Spleen (tissue), 11 donors: ENCODE measurements at regions not wholly inside any gene's neighbourhood (a gene's known extent, or its start where the extent isn't known, plus 50 kb on each side); places are given as distances from the start of the nearest gene placed in this dataset.
"Not testable (repeated sequence)": the region's sequence is repeated elsewhere in the genome, so short reads cannot be mapped to it uniquely, and the experiment has no call there.

Experiments
- DNase-seq: peaks from one replicate; pipeline ENCODE4 v3.0.0-alpha.2; 2020
- H3K27ac ChIP-seq, 8 donors: fragments of 200-600 bp; sonication (generic) in 7 of 8; 1 replicate in 4 of 8; 2 replicates in 4 of 8; pipeline versions ENCODE4 v1.5.0 to v1.8.0; 2016 to 2021; ENCODE audit warnings: inconsistent platforms in 4 of 8, mild to moderate bottlenecking in 4 of 8, moderate library complexity in 1 of 8
- H3K27me3 ChIP-seq, 7 donors: fragments of 200-600 bp; sonication (generic) in 6 of 7; replicated peaks in 1 of 7; 1 replicate in 4 of 7; 2 replicates in 3 of 7; pipeline versions ENCODE4 v1.5.0 to v1.8.0; 2016 to 2021; ENCODE audit warnings: inconsistent platforms in 3 of 7, mild to moderate bottlenecking in 1 of 7
- H3K36me3 ChIP-seq, 6 donors: fragments of 200-600 bp; sonication (generic) in 5 of 6; 1 replicate in 4 of 6; 2 replicates in 2 of 6; pipeline versions ENCODE4 v1.5.0 to v1.8.0; 2016 to 2021; ENCODE audit warnings: inconsistent platforms in 2 of 6
- H3K4me1 ChIP-seq, 6 donors: fragments of 200-600 bp; sonication (generic) in 5 of 6; 1 replicate in 3 of 6; 2 replicates in 3 of 6; pipeline versions ENCODE4 v1.5.0 to v1.8.0; 2016 to 2021; ENCODE audit warnings: inconsistent platforms in 3 of 6
- H3K4me3 ChIP-seq, 8 donors: fragments of 200-600 bp; sonication (generic) in 7 of 8; 1 replicate in 4 of 8; 2 replicates in 4 of 8; pipeline versions ENCODE4 v1.5.0 to v1.8.0; 2016 to 2021; ENCODE audit warnings: inconsistent platforms in 4 of 8, mild to moderate bottlenecking in 4 of 8, moderate library complexity in 2 of 8
- H3K9me3 ChIP-seq, 8 donors: fragments of 200-600 bp; sonication (generic) in 7 of 8; 1 replicate in 4 of 8; 2 replicates in 4 of 8; pipeline versions ENCODE4 v1.5.0 to v1.8.0; 2016 to 2021; ENCODE audit warnings: inconsistent platforms in 4 of 8
- POLR2A ChIP-seq, 3 donors: fragments of 450-650 bp; IDR thresholded peaks; one replicate each; pipeline ENCODE4 v1.5.1; 2017; ENCODE audit warnings: antibody characterized with exemption in 3 of 3, mild to moderate bottlenecking in 1 of 3
- POLR2AphosphoS5 ChIP-seq, 3 donors: sonication (generic); formaldehyde crosslinking; IDR thresholded peaks; one replicate each; pipeline ENCODE4 v1.5.1; 2017; ENCODE audit warnings: antibody characterized with exemption in 3 of 3
- WGBS, 5 donors: extraction: QIAGEN DNeasy Blood & Tissue Kit in 3 of 5; methylation state at CpG; one replicate each; pipeline versions ENCODE4 v1.1.5 to v1.1.7; 2013 to 2018; 5-methylcytosine and 5-hydroxymethylcytosine counted together
- intact Hi-C: fragments of 100-400 bp; cut with DNase I; formaldehyde crosslinking; loops from one replicate; pipeline ENCODE4 v1.15.0; 2023; ENCODE audit warnings: low total_unique reads
- TF ChIP-seq, protein P1 (sequence below), 11 experiments: fragments of 200-600 bp in 7 of 11; fragments of 450-650 bp in 4 of 11; sonication (generic) in 4 of 11; IDR thresholded peaks in 8 of 11; conservative IDR thresholded peaks in 3 of 11; 1 replicate in 7 of 11; 2 replicates in 4 of 11; pipeline versions ENCODE4 v1.4.0 to v1.8.0; 2016 to 2021; ENCODE audit warnings: antibody characterized with exemption in 11 of 11, inconsistent platforms in 4 of 11, mild to moderate bottlenecking in 1 of 11
- donor health status: healthy with polysubstance abuse.
- donor health status: DM: no; HTN: no; CAD: no; lungs with moderate emphysema.
- donor health status: DM: no; HTN: no; CAD: no.
- donor health status: Bipolar disorder and iron deficiency.
- donor health status: healthy.
- donor health status: DM: no; HTN: no; CAD: no.
- donor health status: DM: yes; HTN: yes; CAD: no.

DNA sequence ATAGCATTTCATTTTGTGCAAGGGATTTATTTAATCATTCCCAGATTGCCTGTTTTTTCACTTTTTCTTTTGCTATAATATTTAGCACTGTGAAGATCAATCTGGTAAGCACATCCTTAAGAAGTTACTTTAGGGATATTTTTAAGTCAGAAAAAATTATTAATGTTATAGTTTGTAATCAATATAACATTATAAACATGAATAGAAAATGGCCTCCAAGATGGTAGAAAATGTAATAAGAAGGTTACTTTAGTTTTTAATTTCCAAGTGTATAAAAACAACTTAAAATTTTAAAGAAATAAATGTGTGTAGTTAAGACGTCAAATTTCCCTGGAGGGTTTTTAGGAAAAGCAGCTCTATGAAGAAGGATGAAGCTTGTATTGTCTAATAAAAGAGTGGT, 81.9 kb upstream of the SERPINE2 start:
- TF ChIP-seq POLR2A (IDR thresholded peaks at IDR 0.05) (no peak), POLR2AphosphoS5 (IDR thresholded peaks at IDR 0.05) (no peak)
- TF ChIP-seq, protein P1, sequence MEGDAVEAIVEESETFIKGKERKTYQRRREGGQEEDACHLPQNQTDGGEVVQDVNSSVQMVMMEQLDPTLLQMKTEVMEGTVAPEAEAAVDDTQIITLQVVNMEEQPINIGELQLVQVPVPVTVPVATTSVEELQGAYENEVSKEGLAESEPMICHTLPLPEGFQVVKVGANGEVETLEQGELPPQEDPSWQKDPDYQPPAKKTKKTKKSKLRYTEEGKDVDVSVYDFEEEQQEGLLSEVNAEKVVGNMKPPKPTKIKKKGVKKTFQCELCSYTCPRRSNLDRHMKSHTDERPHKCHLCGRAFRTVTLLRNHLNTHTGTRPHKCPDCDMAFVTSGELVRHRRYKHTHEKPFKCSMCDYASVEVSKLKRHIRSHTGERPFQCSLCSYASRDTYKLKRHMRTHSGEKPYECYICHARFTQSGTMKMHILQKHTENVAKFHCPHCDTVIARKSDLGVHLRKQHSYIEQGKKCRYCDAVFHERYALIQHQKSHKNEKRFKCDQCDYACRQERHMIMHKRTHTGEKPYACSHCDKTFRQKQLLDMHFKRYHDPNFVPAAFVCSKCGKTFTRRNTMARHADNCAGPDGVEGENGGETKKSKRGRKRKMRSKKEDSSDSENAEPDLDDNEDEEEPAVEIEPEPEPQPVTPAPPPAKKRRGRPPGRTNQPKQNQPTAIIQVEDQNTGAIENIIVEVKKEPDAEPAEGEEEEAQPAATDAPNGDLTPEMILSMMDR (IDR thresholded peaks at IDR 0.05 in 8 of 11, conservative IDR thresholded peaks at IDR 0.05 in 3 of 11): no peak
- no peak overlapping the region for H3K27ac ChIP-seq
- H3K36me3 ChIP-seq: no peaks in the 10 kb centered on the region
- H3K27me3 ChIP-seq: no peaks in the 10 kb centered on the region
- no peaks in the 10 kb centered on the region for H3K4me1 ChIP-seq
- peaks cover 0 to 28% (median 15%) of the 10 kb centered on the region in 8 donors for H3K9me3 ChIP-seq
- DNase-seq: no peak
- WGBS, 5 donors: 87 to 100% (median 94%) methylated on average over 1 of the region's 1 CpG
- H3K4me3 ChIP-seq: no peak overlapping the region
- intact Hi-C loops: no loop called here

DNA sequence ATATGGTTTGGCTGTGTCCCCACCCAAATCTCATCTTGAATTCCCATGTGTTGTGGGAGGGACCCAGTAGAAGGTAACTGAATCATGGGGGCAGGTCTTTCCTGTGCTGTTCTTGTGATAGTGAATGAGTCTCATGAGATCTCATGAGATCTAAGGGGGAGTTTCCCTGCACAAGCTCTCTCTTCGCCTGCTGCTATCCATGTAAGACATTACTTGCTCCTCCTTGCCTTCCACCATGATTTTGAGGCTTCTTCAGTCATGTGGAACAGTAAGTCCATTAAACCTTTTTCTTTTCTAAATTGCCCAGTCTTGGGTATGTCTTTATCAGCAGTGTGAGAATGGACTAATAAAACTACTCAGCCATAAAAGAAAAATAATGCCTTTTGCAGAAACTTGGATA, 80.8 kb upstream of the SERPINE2 start:
- DNase-seq, intact Hi-C loops: not testable (repeated sequence)
- 90 to 100% (median 95%) methylated on average over 1 of the region's 1 CpG for WGBS, 5 donors

GRCh38 chr2:224114428-224114827, 75.3 kb upstream of the SERPINE2 start:
- TF ChIP-seq POLR2A (IDR thresholded peaks at IDR 0.05) (no peak), POLR2AphosphoS5 (IDR thresholded peaks at IDR 0.05) (no peak)
- TF ChIP-seq, protein P1 (IDR thresholded peaks at IDR 0.05 in 8 of 11, conservative IDR thresholded peaks at IDR 0.05 in 3 of 11): no peak
- H3K9me3 ChIP-seq: peaks cover 0 to 41% (median 24%) of the 10 kb centered on the region in 8 donors
- no peak overlapping the region for H3K27ac ChIP-seq
- intact Hi-C loops: no loop called here
- H3K4me3 ChIP-seq: no peak overlapping the region
- no peaks in the 10 kb centered on the region for H3K4me1 ChIP-seq
- no peaks in the 10 kb centered on the region for H3K36me3 ChIP-seq
- 56 to 68% (median 67%) methylated on average over 2 of the region's 2 CpGs for WGBS, 5 donors
- DNase-seq: no peak
- H3K27me3 ChIP-seq: peaks cover 0 to 8% (median 0%) of the 10 kb centered on the region in 7 donors

More for the DNA sequence above, 80.8 kb upstream of the SERPINE2 start:
- H3K9me3 ChIP-seq: peaks cover 0 to 22% (median 15%) of the 10 kb centered on the region in 8 donors
- not testable (repeated sequence) for H3K27ac ChIP-seq, H3K27me3 ChIP-seq, H3K36me3 ChIP-seq, H3K4me1 ChIP-seq, H3K4me3 ChIP-seq

DNA sequence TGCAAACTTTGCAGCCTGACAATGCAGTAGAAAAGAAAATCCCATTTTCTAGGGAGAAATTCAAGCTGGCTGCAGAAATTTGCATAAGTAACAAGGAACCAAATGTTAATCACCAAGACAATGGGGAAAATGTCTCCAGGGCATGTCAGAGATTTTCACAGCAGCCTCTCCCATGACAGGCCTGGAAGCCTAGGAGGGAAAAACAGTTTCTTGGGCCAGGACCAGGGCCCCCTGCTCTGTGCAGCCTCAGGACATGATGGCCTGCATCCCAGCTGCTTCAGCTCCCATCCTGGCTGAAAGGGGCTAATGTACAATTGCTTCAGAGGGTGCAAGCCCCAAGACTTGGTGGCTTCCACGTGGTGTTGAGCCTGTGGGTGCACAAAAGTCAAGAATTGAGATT, 74.8 kb upstream of the SERPINE2 start:
- intact Hi-C loops, H3K4me3 ChIP-seq, H3K27ac ChIP-seq, DNase-seq, H3K4me1 ChIP-seq, H3K36me3 ChIP-seq, H3K27me3 ChIP-seq: not testable (repeated sequence)
- 11 to 27% (median 19%) methylated on average over 1 of the region's 1 CpG; no CpG with 5 or more reads in 1 of the 5 donors for WGBS, 5 donors
- peaks cover 0 to 36% (median 20%) of the 10 kb centered on the region in 8 donors for H3K9me3 ChIP-seq

DNA sequence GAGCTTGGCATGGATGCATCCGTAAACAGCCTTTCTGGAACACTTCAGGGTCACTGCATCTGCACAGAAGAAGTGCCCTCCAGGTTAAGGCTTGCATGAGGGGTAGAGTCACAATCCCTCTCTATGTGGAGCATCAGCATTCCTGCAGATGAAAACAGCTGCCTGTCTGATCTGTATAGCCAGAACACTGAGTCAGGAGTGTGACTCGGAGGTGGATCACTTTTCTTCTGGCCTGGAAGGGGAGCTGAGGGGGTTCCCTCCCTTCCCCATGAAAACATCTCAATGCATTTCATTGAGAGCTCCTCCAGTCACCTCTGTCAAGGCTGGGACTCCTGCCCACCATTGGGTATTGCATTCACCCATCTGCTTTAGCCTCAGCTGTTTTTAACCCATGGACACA, 72.5 kb upstream of the SERPINE2 start:
- H3K27ac ChIP-seq: no peak overlapping the region
- TF ChIP-seq POLR2AphosphoS5 (IDR thresholded peaks at IDR 0.05) (no peak), POLR2A (IDR thresholded peaks at IDR 0.05) (no peak)
- TF ChIP-seq, protein P1 (IDR thresholded peaks at IDR 0.05 in 8 of 11, conservative IDR thresholded peaks at IDR 0.05 in 3 of 11): no peak
- H3K9me3 ChIP-seq: peaks cover 0 to 32% (median 15%) of the 10 kb centered on the region in 8 donors
- intact Hi-C loops: no loop called here
- peaks cover 0 to 8% (median 0%) of the 10 kb centered on the region in 7 donors for H3K27me3 ChIP-seq
- H3K4me1 ChIP-seq: no peaks in the 10 kb centered on the region
- 81 to 100% (median 91%) methylated on average over 1 to 2 of the region's 2 CpGs for WGBS, 5 donors
- H3K36me3 ChIP-seq: no peaks in the 10 kb centered on the region
- H3K4me3 ChIP-seq: no peak overlapping the region
- DNase-seq: no peak
